Fibroblast of gingiva (primary cell): ENCODE measurements at regions not wholly inside any gene's neighbourhood (a gene's known extent, or its start where the extent isn't known, plus 50 kb on each side); places are given as distances from the start of the nearest gene placed in this dataset.

Experiments used
- DNase-seq: peaks from one replicate; pipeline ENCODE4 v3.0.0-alpha.2; 2011; ENCODE audit warnings: low read depth

DNA sequence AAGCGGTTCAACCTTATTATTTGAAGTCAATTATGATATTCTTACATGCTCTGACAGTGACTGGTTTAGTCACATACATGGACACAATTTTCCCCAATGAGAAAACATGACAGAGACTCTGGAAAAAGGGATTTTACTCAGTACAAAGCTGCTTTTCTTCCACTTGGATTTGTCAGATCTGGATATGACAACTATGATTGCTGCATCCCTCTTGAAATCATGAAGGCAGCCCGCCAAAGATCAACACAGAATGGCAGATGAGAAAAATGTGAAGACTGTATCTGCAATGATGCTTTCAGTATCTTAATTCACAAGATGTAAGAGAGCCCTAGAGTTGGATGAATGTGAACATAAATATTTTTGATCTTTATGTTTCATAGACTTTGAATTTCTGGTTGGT lies 439.6 kb downstream of the CDH8 start:
- DNase-seq, result no peak

DNA sequence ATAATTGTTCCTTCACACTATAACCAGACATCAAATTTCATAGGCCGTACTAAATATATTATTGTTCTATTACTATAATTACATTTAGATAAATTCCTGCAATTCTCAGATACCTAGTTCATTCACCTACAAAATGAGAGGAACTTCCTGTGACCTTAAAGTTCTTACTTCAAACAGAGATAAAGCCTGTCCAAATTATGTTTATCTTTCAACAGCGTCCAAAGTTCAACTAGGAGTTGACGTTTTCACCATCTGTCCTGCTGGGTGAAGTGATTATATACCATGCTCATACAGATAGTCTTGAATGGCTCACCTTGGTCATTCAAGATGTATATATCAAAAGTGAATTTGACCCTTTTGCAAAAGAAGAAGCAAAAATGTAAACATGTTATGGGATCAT lies 440.6 kb downstream of the CDH8 start:
- DNase-seq, result no peak

DNA sequence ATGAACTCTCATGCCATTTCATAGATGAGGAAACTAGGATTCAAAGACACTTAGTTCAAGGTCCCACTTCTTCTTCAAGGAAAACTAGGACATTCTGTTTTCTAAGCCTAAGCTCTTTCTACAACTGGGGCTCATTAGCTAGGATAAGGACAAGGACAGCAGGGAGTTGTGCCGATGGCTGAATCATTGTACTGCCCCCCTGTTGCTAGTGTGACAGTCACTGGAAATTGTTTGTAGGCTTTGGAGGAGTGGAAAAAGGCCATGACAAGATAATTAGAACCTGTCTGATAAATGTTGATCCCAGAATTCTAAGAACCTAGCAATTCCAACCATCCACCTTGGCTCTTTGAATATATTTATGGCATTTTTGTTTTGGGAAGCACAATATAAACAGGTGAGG lies 445.7 kb downstream of the CDH8 start:
- no peak for DNase-seq

DNA sequence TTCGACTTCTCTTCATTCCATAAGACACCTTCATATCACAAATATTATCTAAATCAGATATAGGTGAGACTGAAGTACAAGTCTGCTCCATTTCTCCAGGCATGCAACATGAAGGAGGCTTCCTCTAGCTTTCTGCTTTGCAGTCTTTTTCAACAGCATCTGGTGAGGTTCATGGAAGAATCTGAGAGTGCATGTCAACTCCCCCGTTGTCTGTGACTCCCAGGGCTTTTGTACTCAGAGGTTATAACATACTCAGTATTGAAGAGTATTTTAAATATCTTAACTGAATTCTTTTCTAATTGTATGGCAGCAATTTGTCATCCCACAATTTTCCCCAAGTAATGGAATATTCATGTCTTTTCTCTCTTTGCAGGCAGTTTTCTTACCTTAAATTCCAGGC lies 448.7 kb downstream of the CDH8 start:
- DNase-seq, result no peak

DNA sequence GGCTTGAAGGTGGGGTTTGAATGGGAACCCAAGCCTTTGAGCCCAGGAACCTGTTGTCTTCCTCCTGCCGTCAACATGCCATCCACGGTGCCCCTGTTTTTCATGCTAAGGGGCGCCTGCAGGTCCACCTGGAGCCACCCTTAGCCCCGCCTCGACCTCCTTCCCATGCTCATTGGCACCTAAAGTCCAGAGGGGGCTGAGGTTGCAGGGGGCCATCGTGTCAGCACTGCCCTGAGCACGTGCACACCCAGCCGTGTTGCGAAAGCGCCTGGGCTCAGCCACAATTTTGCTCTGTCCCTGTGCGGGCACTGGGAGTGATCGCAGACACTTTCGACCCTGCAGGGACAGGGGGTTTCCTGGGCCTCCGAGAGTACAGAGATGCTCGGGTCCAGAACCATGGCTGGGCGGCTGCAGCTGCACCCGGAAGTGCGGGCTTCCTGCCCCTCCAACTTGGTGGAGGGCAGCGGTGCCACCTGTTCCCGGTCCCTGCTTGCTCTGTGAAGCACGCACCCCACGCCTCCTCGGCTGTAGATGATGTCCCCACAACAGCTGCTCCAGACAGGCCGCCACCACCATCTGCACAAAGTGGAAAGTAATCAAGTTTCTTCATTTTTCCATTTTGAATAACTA lies 454.7 kb downstream of the CDH8 start:
- DNase-seq, result no peak

DNA sequence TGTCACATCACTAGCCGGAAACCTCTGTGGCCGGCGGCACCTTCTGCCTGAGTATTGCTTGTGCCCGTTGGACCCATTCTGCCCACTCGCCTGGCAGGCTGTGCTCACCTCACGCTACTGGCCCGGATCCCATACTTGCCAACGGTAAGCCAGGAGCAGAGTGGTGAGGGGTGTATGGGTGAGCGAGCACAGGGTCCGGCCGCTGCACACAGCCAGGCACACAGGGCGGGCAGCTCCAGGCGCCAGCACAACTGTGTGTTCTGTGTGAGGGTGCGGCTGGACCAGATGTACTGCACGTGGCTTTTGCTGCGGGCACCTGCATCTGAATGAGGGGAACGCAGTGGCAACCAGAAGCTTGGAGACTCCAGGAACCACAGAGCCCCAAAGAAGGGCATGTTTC lies 455.7 kb downstream of the CDH8 start:
- DNase-seq, result no peak

DNA sequence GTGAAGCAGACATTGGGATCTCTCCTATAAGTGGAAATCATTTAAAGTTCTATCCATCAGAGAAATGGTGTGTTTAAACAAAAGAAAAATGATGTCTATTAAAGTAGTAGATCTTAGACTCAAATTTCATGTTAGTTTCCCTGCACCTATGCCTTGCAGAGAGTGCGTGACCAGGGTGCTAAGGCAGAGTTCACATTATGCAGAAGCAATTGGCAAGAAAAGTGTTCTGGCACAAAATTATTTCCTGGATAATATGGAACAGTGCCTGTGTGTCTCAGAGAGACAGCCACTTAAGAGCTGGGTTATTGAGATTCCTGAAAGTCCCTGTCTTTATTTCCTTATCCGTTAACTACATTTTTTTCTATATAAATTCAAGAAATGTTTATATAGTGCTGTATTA lies 457.0 kb downstream of the CDH8 start:
- DNase-seq, result no peak

DNA sequence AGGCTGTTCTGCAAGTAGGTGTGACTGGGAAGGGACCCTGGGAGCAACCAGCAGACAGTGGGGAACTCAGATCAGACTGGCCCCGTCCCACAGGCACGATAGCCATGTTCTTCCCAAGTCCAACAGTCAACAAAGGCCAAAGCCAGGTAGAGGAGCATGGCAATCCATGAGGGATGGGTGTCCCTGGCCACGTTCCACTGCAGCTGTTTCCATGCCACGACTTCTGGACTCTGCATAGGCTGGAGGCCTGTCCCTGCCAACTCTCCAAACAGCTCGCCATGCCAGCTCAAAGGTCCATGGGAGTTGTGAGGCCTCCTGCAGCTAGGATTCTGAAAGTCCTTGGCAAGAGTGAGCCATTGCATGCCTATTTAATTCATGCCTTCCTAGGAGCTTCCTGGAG lies 459.8 kb downstream of the CDH8 start:
- no peak for DNase-seq

DNA sequence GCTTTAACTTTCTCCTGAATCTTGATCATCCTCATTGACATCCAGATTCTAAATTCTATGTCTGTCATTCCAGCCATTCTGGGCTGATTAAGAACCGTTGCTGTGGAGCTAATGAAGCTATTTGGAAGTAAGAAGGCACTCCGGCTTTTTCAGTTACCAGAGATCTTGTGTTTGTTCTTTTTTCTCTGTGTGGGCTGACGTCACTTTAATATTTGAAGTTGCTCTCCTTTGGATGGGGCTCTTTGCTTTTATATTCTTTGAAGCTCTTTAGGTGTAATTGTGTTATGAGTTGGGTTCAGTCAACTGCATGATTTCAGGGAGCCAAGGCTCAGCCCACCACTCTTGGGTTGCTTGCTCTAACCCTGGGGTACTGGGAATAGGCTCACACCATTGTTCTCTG lies 460.6 kb downstream of the CDH8 start:
- no peak for DNase-seq

DNA sequence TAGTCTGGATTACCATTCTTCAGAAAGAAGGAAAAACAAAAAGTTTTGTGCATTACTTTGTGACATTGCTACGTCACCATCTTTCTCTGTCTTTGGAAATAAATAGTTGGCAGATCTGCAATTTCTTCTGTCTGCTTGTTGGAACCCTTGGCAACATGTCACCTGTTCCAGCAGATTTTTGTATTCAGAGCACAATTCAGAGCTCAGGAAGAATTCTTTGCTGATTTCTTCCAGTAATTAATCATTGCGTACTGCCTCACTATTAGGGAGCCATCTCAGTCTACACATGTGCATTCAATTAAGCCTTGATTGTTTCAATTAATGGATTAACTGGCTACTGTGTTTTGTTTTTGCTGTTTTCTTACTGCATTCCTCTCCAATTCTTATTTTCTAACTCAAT lies 467.2 kb downstream of the CDH8 start:
- no peak for DNase-seq

DNA sequence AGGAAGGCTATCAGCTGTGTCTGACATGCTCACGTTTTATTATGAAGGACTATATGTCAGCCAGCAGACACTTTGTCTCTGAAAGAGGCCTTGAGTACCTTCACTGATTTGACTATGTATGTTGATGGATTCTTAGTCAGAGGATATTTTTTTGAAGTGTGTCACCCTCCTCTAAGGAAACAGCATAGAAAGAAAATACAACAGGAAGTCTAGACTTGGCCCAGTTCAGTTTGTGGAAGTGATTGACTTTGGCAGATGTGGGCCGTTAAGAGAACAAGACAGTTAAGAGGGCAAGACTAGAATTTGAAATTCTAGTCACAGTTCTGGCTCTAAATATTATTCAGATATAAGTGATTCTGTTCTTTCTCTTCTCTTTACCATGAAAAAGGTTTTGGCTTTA lies 471.5 kb downstream of the CDH8 start:
- no peak for DNase-seq

DNA sequence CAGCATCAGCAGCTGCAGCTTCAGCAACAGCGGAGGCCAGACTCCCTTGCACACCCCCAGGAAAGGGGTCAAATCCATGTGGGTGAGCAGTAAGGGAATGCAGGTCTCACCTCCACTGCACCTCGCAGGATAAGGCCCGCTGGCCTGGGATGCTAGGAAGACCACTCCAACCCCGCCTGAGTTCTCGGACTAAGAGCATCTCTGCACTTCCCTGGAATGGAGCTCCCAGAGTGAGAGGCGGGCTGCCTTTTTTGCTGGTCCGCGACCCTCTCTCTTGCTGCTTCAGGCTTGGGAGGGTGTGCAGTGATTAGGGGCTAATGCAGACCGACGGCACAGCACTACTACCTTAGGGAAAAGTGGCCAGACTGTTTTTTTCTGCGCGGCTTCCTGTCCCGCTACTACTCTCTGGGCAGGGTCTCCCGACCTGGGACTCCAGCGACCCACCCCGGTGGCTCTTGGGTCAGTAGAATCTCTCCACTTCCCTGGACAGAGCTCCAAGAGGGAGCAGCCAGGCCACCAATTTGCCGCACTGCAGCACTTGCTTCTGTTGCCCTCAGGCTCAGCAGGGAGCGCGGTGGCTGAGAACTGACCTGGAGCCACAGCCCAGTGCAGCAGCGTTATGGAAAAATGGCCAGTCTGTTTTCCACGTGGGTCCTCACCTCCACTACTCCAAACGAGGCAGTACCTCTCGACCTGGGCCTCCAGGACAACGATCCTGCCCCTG lies 480.4 kb downstream of the CDH8 start:
- no peak for DNase-seq

DNA sequence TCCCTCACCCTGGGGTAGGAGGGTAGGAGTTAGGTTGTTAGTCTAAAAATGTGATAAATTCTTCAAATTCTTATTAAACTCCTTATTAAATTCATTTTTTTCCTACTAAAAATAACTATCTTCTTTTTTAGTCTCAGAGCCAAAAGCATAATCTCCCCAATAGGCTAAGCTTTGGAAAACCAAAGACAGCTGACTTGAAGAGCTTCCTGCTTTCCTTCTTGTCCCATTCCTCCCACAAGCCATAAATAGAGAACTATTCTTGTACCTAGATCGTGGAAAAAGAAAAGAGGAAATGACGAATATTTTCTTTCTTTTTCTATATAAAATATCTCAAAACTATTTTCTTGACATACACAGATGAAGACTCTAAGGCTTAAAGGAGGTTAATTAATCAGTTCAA lies 486.9 kb downstream of the CDH8 start:
- DNase-seq, result no peak

DNA sequence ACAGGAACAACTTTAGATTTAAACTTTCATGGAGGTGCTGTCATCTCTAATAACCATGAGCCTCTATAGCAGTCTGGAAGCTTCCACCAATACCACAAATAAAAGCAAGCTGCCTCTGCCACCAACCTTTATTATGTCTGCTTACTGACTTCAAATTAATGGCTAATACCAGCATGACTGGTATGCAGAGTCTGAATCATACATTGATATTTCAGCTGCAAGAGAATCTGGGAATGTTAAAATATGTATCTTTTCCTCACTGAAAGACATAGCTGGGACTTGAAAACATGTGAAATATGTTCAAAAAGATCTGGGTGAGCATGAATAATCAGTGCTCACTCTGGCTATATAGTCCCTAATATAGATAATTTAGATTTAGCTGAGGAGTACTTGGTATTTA lies 488.6 kb downstream of the CDH8 start:
- no peak for DNase-seq

DNA sequence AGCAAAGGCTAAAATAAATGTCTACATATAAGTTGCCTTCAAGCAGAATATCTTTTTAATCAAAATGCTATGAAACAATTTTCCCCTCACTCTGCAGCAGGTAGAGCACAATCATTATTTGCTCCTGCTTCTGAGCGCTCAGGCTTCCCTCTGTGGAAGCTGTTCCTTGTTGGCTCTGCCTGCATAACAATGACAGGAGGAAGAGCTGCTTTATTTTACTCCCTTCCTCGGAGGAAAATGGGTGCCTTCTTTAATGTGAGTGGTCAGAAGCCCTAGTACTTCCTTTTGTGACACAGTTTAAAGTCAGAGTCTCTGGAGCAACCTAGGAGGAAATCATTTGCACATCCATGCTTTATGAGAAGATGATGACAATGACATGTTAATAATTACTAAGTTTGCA lies 492.1 kb downstream of the CDH8 start:
- no peak for DNase-seq

DNA sequence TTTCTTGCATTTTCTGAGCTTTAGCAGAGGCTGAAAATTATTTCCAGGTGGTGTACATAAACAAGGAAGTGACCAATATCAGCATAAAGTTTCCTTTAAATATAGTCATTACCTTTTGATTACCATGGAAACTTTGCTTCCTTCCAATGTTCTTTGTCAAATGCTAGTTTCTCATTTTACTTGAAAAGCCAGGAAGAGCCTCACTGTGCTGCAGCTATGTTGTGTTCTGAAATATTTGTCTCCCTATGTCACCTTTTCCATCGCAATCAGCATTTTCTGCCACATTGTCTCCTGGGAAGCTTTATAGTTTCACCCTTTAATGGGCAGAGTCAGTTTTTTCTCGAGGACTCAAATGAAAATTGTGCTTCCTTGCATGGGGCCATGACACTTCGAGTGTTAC lies 496.0 kb downstream of the CDH8 start:
- DNase-seq, result no peak

DNA sequence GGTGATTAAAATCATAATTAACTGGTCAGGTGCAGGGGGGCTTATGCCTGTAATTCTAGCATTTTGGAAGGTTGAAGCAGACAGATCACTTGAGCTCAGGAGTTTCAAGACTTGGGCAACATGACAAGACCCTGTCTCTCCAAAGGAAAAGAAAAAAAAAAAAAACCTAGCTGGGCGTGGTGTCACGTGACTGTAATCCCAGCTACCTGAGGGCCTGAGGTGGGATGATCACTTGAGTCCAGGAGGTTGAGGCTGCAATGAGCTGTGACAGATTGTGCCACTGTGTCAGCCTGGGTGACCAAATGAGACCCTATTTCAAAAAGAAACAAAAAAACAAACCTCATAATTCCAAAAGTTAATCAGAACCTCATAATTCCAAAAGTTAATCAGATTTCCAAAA lies 505.5 kb downstream of the CDH8 start:
- DNase-seq, result no peak

DNA sequence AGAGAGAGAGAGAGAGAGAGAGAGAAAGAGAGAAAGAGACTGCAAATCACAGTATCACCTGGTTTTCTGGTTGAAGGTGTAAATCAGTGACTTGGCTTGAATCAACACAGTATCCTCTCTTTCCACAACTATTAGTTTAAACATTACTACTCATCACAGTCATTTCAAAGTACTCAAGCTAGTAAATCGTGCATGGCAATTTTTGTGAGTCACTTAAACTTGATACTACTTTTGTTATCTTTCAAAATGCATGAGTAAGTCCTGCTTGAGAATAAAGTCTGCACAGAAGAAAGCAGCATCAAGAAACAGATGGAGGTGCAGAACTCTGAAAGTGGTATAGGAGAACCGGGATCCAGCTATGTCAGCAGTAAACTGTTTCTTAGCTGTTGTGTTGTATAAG lies 535.4 kb downstream of the CDH8 start:
- DNase-seq, result no peak

DNA sequence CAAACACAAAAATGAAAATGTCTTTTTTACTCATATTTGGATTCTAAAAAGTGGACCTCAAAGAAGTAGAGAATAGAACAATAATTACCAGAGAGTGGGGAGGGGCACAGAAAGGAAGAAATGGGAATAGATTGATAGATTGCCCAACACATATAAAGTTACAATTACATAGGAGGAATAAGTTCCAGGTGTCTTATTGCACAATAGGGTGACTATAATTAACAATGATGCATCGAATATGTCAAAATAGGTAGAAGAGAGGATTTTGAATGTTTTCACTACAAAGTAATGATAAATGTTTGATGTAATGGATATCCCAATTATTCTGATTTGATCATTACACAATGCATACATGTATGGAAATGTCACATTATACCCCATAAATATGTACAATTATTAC lies 556.0 kb downstream of the CDH8 start:
- DNase-seq, result no peak

DNA sequence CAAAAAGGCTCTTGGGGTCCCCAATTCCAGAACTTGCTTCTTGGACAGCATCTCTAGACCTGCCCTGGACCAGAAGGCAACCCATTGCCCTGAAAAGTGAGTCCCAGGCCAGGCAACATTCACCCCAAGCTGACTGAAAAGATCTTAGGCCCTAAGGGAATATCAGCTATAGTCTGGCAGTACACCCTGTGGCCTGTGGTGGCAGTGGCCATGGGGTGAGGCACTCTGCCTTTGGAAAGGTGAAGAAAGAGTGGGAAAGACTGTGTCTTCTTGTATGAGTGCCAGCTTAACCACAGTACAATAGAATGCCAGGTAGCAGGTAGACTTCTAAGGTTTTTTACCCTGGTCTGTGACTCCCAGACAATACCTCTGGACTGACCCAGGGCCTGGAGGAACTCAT lies 564.5 kb downstream of the CDH8 start:
- DNase-seq, result no peak

DNA sequence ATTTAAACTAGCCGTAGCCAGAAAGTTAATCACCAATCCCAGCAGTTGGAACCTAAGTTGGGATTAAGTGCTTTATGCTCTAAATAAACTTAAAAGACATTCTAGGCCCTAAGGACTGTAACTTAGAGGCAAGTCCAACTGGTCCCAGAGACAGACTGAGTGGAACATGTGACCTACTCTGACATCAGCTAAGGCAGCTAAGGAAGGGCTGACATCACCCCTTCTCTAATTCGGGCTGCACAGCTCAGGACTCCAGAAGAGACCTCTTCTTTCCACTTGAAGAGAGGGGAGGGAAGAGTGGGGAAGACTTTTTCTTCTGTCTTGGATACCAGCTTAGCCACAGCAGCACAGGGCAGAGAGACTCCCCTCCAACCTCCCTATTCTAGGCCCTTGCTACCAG lies 565.2 kb downstream of the CDH8 start:
- no peak for DNase-seq

DNA sequence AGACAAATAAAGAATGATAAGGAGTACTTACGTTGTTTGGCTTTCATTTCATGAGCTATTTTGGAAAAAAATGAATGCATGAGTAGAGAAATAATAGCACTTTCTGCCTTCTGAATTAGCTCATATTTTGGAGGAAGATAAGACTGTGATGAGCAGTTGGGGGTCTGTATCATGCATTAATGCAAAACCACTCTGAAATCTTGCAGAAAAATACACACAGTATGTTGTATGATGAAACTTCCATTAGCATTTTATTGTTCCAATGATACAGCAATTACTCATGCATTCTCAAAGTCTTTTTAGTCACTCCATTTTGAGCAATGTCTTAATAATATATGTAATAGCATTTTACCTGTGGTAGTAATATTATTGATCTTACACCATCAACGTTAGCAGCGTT lies 571.0 kb downstream of the CDH8 start:
- DNase-seq, result no peak

DNA sequence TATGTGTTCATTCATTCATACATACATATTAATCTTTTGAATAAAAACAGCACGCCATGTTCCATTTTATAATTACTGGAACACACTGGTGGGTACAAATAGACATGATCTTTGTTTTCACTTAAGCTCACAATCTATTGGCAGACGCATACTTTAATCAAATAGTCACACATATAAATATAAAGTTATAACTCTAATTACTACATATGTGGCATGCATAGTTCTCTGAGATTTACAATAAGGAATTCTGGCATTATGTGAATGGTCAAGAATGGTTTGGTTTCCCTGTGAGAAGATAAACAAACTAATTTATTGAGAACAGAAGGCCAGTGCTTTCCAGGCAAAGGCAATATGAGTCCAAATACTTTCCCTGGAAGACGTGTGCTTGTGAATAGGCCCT lies 576.2 kb downstream of the CDH8 start:
- DNase-seq, result no peak

DNA sequence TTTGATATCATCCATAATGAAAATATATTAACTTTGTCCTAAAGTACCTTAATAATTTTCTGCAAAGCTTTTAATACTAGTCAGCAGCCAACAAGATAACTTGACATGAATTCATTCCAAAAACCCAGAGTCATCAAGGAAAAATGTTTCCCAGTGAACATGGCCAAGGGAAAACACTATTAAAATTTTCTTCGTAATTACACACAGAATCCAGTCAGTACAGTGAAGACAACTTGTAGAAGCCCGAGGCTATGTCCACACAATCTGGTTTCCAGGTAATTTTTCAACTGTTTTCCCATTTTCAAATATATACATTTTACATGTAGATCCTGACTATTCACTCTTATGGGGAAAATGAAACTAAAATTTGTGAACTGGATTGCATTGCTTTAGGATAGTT lies 600.9 kb downstream of the CDH8 start:
- no peak for DNase-seq
